ENCODE measurements at regions not wholly inside any gene's neighbourhood (a gene's known extent, or its start where the extent isn't known, plus 50 kb on each side); places are given as distances from the start of the nearest gene placed in this dataset.
"Not testable (repeated sequence)": the region's sequence is repeated elsewhere in the genome, so short reads cannot be mapped to it uniquely, and the experiment has no call there.

DNA sequence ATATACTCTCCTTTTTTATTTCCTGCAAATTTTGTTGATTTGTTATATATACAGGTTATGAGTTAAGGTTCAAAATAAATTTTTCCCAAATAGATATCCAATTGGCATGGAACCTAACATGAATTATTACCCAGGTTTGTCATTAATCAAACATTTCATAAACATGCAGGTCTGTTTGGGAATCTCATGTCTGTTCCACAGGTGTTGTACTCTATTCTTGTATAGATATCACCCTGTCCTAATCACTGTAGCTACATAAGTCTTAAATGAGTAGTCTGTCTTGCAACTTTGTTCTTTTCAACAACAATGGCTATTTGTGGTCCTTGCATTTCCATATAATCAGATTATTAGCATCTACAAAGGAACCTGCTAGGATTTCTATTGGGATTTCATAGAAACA lies 121.9 kb downstream of the LIMS4 start:
- H3K36me3 Mint-ChIP-seq (ENCODE audit: insufficient read depth); H3K4me3 Mint-ChIP-seq; DNase-seq; H3K27me3 Mint-ChIP-seq; H3K9me3 Mint-ChIP-seq; ATAC-seq (replicated peaks); H3K27ac Mint-ChIP-seq; H3K4me1 Mint-ChIP-seq (ENCODE audit: low read depth in 2 of 2): not testable (repeated sequence)

DNA sequence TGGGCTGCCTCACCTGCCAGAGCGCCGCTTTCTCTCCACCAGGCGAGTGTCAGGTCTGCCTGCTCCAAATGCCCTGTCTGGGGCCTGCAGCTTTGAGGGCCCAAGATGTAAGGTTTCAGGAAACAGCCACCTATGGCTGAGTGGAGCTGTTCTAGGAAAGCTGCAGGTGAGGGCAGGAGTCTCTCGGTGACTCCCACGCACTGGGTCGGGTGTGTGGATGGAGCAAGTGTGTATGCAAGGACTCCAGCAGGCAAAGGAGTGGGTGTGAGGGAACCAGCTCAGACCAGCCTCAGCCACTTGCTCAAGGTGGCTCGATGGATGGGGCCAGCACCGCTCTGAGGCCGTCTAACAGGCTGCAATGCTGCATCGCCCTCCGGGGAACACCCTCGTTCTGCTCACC lies 123.7 kb downstream of the LIMS4 start:
- not testable (repeated sequence) for DNase-seq; H3K4me1 Mint-ChIP-seq (ENCODE audit: low read depth in 2 of 2); ATAC-seq (replicated peaks); H3K27ac Mint-ChIP-seq; H3K4me3 Mint-ChIP-seq; H3K27me3 Mint-ChIP-seq; H3K36me3 Mint-ChIP-seq (ENCODE audit: insufficient read depth); H3K9me3 Mint-ChIP-seq

DNA sequence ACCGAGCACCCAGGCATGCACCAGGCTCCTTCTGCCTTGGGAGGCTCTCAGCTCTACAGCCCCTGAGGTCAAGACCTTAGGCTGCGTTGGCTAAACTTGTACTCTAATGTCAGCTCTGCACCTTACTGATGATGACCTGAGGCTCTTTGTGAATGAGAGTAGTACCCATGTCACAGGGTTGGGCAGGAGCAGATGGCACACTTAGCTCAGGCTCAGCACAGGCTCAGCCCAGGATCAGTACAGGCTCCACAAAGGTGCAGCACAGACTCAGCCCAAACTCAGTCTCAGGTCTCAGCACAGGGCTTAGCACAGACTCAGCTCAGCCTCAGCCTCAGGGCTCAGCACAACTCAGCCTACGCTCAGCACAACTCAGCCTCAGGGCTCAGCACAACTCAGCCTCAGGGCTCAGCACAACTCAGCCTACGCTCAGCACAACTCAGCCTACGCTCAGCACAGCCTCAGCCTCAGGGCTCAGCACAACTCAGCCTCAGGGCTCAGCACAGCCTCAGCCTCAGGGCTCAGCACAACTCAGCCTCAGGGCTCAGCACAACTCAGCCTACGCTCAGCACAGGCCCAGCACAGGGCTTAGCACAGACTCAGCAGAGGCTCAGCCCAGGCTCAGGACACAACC lies 128.1 kb downstream of the LIMS4 start:
- H3K9me3 Mint-ChIP-seq; H3K4me3 Mint-ChIP-seq; H3K27me3 Mint-ChIP-seq; DNase-seq; H3K36me3 Mint-ChIP-seq (ENCODE audit: insufficient read depth); ATAC-seq (replicated peaks); H3K4me1 Mint-ChIP-seq (ENCODE audit: low read depth in 2 of 2); H3K27ac Mint-ChIP-seq: not testable (repeated sequence)

DNA sequence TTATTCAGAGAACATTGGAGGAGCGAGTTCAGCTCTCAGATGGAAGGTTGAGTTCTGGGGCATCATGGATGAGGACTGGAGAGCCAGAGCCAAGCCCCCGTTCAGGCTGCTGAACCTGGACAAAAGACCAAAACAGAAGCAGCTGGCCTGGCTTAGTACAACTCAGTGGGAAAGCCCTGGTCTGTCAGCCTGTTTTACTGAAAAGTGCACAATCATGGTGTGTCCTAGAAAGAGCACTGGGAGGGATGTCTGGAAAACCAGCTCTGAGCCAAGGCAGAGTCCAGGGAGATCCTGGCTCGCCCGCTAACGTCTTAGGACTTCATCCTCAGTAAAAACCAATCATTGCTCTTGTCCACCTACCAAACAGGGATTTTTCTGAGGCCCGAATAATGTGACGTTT lies 129.7 kb upstream of the MTLN start:
- H3K27ac Mint-ChIP-seq; H3K9me3 Mint-ChIP-seq; H3K27me3 Mint-ChIP-seq; ATAC-seq (replicated peaks); H3K36me3 Mint-ChIP-seq (ENCODE audit: insufficient read depth); H3K4me3 Mint-ChIP-seq; DNase-seq; H3K4me1 Mint-ChIP-seq (ENCODE audit: low read depth in 2 of 2): not testable (repeated sequence)

DNA sequence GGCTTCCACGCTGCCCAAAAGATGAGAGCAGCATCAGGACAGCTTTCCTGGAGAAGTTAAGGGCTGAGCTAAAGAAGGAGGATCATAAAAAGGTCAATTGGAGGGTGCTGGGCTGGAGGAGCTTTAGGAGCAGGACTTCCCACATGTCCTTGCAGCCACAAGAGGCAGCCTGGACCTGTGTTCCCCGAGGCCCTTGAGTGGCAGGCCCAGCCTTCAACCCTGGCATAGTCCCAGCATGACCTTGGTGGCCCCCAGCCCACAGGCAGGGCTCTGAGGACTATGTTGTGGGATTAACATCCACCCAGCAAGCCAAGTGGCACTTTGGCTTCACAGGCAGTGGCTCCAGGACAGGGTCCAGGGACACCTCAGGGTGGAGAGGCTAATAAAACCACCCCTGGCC lies 126.8 kb upstream of the MTLN start:
- not testable (repeated sequence) for H3K36me3 Mint-ChIP-seq (ENCODE audit: insufficient read depth); ATAC-seq (replicated peaks); H3K4me3 Mint-ChIP-seq; DNase-seq; H3K27ac Mint-ChIP-seq; H3K4me1 Mint-ChIP-seq (ENCODE audit: low read depth in 2 of 2); H3K27me3 Mint-ChIP-seq; H3K9me3 Mint-ChIP-seq

DNA sequence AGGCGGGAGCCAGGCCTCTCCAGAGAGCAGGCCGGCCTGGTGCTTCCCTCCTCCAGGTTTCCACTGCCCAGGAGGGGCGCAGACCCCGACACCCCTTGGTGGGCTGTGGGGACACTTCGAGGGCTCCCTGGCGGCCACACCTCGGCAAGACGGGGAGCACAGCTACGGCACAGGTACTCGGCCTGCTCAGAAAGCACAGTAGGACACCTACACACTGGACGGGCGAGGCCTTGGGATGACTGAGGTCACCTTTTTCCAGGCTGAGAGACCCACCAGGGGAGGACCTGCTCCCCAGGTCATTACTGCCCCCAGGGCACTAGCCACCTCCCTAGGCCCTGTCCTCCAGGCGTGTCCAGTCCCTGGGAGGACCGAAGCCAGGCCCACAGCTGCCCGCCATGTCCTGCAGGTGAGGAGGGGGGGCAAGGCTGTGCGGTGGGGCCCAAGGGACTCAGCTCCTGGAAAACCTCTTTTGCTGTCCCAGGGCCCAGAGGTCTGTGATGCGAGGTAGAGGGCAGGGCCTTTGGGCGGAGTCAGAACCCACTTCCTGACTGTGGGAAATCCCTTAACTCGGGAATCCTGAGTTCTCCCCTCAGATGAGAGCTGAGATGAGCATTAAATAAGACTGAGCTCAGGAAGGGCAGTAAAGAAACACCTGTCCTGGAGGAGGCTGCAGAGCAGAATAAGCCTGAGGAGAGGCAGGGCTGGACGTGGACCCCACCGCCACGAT lies 126.1 kb upstream of the MTLN start:
- H3K4me3 Mint-ChIP-seq; H3K36me3 Mint-ChIP-seq (ENCODE audit: insufficient read depth): not testable (repeated sequence)

DNA sequence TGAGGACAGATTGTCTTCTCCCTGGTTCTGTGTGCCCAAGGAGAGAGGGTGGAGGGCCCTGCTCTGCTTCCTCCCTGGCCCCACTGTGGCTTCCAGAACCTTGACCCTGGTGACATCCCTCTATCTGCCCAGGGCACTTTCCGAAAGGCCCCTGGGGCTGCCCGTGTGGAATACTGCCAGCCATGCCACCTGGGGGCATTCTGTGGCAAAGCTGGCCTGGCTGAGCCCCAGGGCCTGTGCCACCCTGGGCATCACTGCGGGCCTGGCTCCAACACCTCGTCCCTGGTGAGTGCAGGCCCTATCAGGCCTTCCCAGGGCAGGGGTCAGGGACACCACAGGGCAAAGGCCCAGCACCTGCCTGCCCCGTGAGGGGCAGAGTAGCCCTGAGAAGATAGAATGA lies 123.7 kb upstream of the MTLN start:
- ATAC-seq (replicated peaks); H3K4me1 Mint-ChIP-seq (ENCODE audit: low read depth in 2 of 2); H3K27ac Mint-ChIP-seq; H3K9me3 Mint-ChIP-seq; H3K27me3 Mint-ChIP-seq; DNase-seq; H3K4me3 Mint-ChIP-seq; H3K36me3 Mint-ChIP-seq (ENCODE audit: insufficient read depth): not testable (repeated sequence)

More for the DNA sequence above, 126.1 kb upstream of the MTLN start:
- H3K4me1 Mint-ChIP-seq (ENCODE audit: low read depth in 2 of 2); H3K27ac Mint-ChIP-seq; DNase-seq; H3K9me3 Mint-ChIP-seq; ATAC-seq (replicated peaks); H3K27me3 Mint-ChIP-seq: not testable (repeated sequence)

DNA sequence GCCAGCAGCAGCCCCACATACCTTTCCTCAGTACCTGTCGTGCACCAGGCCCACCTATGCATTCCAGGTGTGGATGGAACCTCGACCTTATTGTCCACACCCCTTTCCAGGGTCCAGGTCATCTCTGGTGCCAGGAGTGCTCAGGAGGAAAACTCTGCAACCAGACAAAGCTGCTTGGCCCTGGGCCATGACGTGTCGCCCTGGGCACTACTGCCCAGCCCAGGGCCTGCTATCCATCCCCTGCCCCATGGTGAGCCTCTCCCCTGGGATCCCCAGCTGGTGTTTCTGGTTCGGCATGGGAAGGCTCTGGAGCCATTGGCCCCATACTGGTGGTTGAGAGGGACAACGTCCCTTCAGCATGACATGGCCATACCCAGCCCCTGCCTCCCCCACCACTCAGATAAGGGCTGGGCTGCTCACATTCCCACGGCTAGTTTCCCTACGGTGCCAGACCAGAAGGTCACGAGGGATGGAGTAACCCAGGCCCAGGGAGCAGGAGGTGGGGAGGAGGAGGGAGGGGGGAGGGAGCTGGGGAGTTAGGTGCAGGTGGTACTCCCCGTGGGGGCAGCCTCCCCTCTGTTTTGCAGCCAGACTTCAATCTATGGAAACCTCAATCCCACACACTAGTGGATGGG lies 123.2 kb upstream of the MTLN start:
- not testable (repeated sequence) for ATAC-seq (replicated peaks); DNase-seq; H3K27me3 Mint-ChIP-seq; H3K4me3 Mint-ChIP-seq; H3K27ac Mint-ChIP-seq; H3K9me3 Mint-ChIP-seq; H3K36me3 Mint-ChIP-seq (ENCODE audit: insufficient read depth); H3K4me1 Mint-ChIP-seq (ENCODE audit: low read depth in 2 of 2)

DNA sequence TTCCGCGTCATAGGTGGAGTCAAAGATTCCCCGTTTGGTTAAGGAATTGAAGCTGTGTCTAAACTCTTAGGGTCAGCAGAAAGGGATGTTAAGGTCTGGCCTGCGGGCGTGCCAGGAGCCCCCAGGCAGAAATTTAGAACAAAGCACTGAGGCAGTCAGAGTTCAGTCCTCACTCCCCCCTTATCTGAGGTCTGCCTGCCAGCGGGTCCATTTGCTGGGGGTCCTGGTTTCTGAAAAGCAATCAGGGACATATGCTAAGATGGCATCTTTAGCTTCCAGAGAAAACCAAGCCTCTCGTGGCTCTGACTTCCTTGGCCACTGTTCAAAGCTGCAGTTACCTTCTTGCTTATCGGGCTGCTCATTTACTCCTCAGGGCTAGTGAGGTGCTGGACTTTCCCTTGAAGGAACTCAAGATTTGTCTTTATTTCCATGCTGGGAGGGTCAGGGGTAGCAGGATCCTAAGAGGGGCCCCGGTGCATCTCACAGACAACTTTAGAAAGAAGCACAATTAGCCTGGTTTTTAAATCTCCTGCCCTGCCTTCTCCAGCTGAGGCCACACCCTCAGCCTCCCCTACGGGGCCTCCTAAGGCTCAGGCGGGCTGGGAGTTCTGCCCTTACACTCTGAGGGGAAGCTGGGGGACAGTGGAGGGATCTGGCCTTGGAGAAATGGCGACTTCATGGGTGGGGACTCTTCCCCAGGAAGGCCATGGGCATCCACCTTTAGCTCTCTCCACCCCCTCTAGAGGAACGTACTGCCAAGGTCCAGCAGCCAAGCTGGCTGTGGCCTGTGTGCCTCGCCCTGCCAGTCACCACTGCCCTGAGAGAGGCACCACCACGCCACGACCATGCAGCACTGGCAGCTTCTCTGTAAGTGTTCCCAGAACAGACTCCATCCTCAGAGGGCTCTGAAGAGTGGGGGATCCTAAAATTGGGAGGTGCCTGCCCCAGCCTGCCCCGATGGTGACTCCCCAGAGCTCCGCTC lies 121.1 kb upstream of the MTLN start:
- not testable (repeated sequence) for H3K27me3 Mint-ChIP-seq; ATAC-seq (replicated peaks); H3K4me1 Mint-ChIP-seq (ENCODE audit: low read depth in 2 of 2); H3K9me3 Mint-ChIP-seq; H3K27ac Mint-ChIP-seq; H3K4me3 Mint-ChIP-seq; DNase-seq; H3K36me3 Mint-ChIP-seq (ENCODE audit: insufficient read depth)

DNA sequence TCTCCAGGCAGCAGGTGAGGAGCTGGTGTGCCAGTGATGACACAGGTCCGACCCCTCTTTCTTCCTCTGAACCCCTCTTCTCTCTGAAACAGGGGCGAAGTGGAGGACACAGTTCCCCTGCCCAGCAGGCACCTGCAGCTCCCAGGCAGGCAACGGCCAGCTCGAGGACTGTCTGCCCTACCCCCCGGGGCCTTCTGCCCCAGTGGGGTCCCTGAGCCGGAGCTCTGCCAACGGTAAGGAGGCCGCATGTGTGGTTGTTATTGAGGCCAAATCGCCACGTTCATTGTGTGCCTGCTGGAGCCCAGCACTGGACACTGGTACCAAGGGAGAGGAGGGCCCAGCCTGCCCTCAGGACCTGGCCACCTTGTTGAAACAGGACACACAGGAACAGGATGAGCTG lies 119.3 kb upstream of the MTLN start:
- not testable (repeated sequence) for H3K4me1 Mint-ChIP-seq (ENCODE audit: low read depth in 2 of 2); H3K9me3 Mint-ChIP-seq; H3K36me3 Mint-ChIP-seq (ENCODE audit: insufficient read depth); H3K4me3 Mint-ChIP-seq; H3K27me3 Mint-ChIP-seq; ATAC-seq (replicated peaks); DNase-seq; H3K27ac Mint-ChIP-seq

DNA sequence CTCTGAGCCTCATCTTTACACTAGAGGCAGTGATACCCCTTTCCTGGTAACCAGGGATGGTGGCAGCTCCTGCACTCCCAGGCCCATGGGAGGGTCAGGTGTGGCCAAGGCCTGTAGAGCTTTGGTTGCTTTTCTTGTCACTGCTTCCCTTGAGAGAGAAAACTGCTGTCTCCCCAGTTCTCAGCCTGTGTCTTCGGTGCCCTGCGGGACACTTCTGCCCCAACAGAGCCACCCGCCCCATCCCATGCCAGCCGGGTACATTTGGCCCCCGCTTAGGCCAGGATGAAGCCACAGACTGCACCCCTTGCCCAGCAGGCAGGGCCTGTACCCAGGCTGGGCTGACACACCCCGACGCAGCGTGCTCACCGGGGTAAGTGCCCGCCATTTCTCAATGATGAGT lies 117.4 kb upstream of the MTLN start:
- not testable (repeated sequence) for H3K36me3 Mint-ChIP-seq (ENCODE audit: insufficient read depth); H3K27ac Mint-ChIP-seq; ATAC-seq (replicated peaks); H3K27me3 Mint-ChIP-seq; H3K9me3 Mint-ChIP-seq; H3K4me1 Mint-ChIP-seq (ENCODE audit: low read depth in 2 of 2); DNase-seq; H3K4me3 Mint-ChIP-seq

DNA sequence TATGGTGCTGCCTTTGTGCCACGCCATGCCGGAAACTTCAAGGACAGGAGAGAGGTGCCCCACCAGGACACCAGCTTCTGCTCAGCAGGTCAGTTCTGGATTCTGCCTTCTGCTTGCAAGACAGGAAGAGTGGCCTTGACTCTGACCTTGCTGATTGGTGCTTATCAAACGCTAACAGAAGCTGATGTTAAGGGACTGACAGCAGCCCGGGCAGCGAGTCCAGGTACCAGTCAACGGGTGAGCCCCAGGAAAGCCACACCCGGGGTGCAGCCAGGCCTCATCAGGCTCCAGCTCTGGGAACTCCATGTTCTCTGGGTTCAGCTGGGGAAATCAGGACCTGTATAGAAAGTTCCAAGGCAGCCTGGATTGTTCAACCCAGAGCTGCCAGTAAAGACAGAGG lies 116.8 kb upstream of the MTLN start:
- H3K4me1 Mint-ChIP-seq (ENCODE audit: low read depth in 2 of 2); DNase-seq; H3K27me3 Mint-ChIP-seq; H3K4me3 Mint-ChIP-seq; H3K36me3 Mint-ChIP-seq (ENCODE audit: insufficient read depth); ATAC-seq (replicated peaks); H3K9me3 Mint-ChIP-seq; H3K27ac Mint-ChIP-seq: not testable (repeated sequence)

DNA sequence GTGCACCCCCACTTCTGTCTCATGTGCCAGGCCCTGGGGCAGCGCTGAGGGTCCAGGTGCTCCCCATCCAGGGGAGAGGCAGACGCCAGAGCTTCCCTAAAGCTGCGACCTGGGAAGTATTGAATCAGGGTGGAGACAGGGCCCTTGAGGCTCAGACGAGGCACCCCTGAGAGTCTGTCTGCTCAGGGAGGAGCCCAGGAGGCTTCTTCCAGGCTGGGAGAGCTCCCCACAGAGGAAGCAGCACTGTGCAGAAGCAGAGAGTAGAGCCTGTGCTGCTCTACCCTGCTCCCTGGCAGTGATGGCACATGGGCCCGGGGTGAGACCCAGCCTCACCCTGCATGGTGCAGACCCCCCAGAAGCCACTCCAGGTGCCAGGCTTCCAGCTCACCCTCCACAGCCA lies 116.3 kb upstream of the MTLN start:
- H3K27me3 Mint-ChIP-seq; H3K9me3 Mint-ChIP-seq; DNase-seq; ATAC-seq (replicated peaks); H3K4me1 Mint-ChIP-seq (ENCODE audit: low read depth in 2 of 2); H3K4me3 Mint-ChIP-seq; H3K27ac Mint-ChIP-seq; H3K36me3 Mint-ChIP-seq (ENCODE audit: insufficient read depth): not testable (repeated sequence)

Data from effector memory CD8-positive, alpha-beta T cell (primary cell).